NOMO-1 (cell line): ENCODE measurements at regions not wholly inside any gene's neighbourhood (a gene's known extent, or its start where the extent isn't known, plus 50 kb on each side); places are given as distances from the start of the nearest gene placed in this dataset.

Experiments
- DNase-seq, 2 experiments: peaks; one replicate each; lab custom pipeline; 2025; ENCODE audit not compliant: unreplicated experiment in 2 of 2; lab: John Stamatoyannopoulos, UW

DNA sequence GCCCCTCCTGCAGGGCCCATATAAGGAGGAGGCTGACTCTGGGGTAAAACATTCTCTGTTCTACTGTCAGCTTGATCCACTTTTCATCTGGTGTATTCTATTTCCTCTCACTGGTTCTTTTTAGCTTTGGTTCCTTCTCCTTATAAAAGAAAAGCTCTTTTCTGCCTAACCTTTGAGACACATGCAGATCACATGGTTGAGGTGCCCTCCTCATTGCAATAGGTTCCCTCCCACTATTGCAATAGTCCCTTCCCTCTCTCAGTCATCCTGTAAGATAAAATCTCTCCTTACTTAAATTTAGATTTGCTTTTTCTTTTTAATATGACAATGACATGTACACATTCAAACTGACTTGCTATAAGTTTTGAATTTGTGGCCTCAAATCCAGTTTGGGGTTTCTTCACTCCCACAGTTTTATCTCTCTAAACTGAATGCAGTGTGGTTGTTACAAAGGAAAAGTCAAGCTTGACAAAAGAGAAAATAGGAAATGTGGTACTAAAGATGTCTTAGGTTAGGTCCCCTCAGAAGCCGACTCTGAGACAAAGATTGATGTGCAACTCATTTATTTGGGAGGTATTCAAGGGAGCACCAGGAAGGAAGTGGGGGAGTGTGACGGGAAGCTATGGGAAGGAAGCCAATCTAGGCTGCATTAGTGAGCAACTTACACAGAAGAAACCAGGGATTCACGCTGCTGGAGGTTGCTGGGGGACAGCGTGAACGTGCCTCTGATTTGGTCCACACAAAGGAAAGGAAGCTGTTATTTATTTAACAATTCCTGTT is 127.6 kb upstream of the LINC00305 start:
- no peak for DNase-seq

DNA sequence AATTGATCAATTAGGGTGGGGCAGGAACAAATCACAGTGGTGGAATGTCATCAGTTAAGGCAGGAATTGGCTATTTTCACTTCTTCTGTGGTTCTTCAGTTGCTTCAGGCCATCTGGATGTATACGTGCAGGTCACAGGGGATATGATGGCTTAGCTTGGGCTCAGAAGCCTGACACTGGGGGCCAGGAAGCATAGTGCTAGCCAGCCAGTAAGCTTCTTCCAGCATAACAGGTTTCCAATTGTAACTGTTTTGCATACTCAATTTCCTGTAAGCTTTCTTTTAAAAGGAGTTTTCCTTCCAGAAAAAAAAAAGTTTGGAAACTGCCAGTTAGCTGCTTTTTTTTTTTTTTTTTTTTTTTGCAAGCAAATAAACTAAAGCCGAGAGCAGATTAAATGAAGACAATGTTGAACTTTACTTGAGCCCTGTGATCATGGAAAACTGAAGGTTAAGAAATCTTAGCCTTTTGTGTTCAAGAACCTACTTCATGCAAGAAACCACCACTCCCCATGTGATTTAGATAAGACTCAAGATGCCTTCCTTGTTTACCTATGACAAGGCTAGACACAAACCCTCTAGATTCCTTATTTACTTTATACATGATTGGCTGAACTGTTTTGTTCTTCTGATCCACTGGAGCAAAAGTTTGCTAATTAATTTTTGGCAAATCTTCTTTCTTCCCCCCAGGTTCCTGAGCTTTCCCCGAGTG is 126.9 kb upstream of the LINC00305 start:
- DNase-seq = no peak

GRCh38 chr18:64273724-64274123 is 124.8 kb upstream of the LINC00305 start:
- DNase-seq = no peak

DNA sequence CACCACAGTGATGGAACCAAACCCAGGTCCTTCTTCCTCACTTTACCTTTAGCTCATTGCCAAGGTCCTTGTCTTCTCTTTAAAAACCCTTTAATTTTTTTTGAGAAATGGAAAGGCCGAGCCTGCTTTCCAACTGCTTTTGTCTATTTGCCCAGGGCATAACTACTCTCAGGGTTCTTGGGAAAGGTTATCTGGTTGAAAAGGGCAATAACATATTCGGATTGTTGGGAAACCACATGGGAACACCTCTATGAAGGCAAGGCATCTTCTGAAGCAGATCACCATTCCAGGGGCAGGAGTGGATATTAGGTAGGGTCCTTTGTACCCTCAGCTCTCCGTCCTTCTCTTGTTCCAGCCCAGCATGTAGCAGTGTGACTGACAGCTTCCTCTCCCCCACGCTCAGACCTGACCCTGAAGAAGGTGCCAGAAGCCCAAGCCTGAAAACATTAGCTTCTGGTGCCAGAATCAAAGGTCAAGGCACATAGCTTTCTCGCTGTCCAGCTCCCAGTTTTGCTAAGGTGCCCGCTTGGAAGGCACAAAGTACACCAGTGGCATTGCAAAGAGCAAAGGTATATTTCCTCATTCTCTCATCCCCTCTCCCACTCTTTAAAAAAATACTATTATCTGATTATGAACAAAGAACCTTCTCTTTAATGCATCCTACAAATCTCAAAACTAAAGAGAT is 123.2 kb upstream of the LINC00305 start:
- DNase-seq = no peak

- no peak for DNase-seq
These were observed 122.4 kb upstream of the LINC00305 start for GRCh38 chr18:64271246-64271645.

GRCh38 chr18:64270608-64271007 is 121.7 kb upstream of the LINC00305 start:
- no peak for DNase-seq

DNA sequence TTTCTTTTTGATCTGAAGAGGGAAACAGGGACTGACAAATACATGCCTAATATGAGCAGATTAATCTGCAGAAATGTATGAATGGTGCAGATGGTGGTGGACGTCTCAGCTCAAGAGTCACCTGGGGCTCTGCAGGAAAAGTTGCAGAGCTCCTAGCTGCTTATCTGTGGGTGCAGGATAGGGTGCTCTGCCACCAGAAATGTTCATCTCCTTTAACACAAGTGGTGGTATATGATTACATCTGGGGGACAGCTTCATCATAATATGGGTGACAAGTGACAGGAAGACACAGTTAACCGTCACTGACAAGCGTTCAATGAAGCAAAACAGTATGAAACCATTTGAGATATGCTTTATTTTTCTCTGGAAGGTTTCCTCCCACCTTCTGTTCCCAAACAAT is 121.2 kb upstream of the LINC00305 start:
- no peak for DNase-seq

DNA sequence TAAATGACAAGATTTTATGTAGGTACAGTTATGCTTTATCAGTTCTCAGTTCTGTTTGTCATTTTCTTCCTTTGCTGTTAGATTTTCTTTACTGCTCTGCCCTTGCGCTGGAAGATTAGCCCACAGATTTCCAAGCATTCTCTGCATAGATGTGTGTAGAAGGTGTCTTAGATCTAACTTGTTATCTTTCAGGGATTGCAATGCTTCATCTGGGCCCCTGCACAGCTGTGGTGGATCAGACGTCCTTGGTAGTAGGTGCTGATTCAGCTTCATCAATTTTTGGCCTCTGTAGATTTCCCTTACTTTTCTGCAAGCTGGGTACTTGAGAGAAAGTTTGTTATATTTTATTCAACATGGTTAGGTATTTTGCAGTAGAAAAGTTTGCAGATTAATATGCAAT is 115.3 kb upstream of the LINC00305 start:
- DNase-seq = no peak

GRCh38 chr18:64260810-64261209 is 111.9 kb upstream of the LINC00305 start:
- DNase-seq = no peak

DNA sequence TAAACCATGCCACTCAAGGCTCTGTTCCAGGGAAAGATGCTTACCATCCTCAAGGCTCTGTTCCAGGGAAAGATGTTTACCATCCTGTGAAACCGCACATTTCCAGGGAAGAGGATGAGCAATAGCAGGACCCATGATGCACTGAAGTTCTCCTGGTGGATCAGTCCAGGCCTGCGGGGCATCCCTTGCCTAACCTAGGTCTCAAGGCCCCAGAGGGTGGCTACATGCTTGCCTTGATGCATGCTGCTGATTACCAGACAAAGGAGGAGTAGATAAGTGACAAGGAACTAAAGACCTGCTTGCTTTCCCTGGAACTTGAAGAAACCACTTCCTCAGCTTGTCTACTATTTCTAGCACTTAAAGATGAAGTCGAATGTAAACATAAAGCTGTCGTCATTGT is 111.0 kb upstream of the LINC00305 start:
- DNase-seq = no peak

- DNase-seq = no peak
These were observed 109.3 kb upstream of the LINC00305 start for GRCh38 chr18:64258111-64258650.

GRCh38 chr18:64254399-64255093 is 105.7 kb upstream of the LINC00305 start:
- no peak for DNase-seq

DNA sequence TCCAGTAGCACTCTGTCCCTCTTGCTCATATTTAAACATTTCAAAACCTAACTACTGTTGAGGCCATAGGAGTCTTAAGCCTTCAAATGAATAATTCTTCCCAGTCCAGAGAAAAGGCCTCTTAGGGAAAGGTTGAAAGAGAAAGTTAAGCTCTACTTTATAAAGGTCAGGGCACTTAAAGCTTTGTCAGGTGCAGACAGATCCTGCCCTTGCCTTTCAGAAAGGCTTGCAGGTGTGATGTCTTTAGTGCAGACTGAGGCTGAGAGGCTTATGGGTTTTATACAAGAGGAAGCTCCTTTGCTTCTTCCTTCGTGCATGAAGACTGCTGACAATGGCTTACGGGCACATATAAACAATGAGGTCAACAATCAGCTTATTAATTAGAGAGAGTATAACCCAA is 105.0 kb upstream of the LINC00305 start:
- no peak for DNase-seq

DNA sequence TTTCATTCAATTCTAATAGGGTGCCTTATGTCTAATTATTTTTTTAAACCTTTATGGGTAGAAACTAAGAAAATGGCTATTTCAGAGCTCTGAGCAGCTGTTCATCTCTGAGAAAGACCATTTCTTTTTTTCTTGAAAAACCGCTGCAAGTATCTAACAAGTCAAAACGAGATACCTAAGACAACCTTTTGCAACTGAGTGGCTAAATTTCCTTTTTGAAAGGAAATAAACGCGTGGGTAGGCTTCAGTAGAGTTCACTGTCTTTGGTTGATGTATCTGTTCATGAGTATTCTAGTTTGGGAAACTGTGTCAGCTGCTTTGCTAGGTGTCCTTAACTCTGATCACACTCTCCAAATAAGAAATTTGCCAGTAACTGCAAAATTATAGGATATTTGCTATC is 104.3 kb upstream of the LINC00305 start:
- DNase-seq = no peak

DNA sequence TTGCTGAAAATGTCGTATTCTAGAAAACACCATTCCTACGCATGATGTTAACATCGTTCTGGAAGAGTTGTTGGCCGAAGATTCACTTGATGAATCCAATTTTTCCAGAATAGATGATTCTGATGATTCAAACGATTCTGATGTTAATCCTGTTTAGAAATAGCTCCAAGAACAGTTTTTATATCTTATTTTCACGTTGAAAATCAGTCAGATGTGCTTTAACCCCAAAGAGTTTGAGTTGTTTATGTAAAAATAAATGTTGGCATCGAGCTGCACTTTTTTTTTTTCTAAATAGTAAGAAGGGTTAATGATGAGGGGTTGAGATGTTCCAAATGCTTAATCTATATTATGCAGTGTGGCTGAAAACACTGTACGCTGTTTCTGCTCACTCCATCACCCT is 99.9 kb upstream of the LINC00305 start:
- no peak for DNase-seq

DNA sequence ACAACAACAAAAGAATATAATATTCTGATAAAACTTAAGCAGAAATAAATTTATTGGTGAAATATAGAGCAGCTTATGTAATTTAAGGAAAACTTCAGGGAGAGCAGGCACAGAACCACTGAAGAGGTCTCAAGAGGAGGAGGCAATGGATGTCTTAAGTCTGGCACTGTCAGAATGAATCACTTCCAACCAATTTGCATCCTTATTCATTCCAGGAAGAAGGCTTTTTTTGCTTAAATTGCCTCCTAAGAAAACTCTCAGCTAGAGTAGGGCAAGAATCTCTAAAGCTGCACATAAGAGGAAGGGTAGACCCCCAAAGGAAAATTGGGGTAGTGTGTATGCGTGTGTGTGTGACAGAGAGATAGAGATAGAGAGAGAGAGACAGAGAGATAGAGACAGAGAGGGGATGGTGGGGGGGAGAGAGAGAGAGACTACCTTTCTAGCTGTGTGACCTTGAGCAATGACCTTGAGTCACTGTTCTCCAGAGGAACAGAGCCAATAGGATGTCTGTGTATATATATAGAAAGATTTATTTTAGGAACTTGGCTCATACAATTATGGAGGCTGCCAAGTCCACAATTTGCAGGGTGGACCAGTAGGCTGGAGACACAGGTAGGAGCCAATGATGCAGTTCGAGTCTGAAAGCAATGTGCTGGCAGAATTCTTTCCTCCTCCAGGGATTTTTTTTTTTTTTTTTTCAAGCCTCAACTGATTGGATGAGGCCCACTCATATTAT is 96.4 kb upstream of the LINC00305 start:
- DNase-seq = no peak

DNA sequence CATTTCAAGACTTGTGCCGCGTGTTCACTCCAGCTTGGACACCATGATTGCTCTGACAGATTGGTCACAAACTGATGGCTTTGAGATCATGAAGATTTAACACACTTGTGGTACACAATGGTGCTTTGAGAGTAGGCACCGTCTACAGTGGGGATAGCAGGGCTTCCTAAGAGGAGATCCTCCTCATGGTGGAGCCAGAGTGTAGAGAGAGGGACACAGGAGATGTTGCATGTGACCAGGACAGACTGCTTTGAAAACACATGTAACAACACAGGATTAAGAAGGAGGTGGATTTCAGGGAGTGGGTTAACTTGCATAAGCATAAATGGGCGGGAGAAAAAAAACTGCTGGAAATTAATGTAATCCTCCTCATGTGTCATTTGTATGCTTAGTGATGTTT is 95.7 kb upstream of the LINC00305 start:
- no peak for DNase-seq

DNA sequence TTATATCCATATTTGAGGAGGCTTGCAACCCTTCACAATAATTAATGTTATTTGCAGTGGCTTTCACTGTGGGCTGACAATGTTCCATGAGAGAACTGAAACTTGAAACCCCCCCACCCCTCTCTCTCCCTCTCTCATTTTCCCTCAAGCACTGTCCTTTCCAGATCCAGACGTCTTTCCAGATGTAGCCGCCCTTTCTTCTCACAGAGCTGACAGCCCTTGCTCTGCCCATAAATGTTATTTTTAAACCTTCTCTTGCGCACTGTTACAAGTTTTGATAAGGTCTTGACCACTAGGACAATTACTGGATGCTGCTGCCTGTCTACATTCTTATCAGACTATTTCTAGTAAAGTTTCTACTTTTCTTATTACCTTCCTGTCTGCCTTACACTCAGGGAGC is 91.4 kb upstream of the LINC00305 start:
- no peak for DNase-seq

DNA sequence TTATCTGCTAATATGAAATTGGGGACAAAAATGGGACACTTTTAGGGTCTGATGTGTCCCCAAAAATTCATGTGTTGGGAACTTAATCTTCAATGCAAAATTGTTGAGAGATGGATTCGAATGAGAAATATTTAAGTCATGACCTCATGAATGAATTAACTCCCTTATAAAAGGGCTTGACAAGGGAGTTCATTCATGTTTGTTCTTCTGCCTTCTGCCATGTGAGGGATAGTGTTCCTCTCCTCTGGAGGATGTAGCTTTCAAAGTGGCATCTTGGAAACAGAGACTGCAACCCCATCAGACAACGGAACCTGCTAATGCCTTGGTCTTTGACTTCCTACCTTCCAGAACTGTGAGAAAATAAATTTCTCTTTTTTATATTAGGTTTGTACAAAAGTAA is 89.2 kb upstream of the LINC00305 start:
- DNase-seq = no peak

GRCh38 chr18:64234321-64234720 is 85.4 kb upstream of the LINC00305 start:
- no peak for DNase-seq
